Mononuclear cell (primary cell): ENCODE measurements at regions not wholly inside any gene's neighbourhood (a gene's known extent, or its start where the extent isn't known, plus 50 kb on each side); places are given as distances from the start of the nearest gene placed in this dataset.
"Not testable (repeated sequence)": the region's sequence is repeated elsewhere in the genome, so short reads cannot be mapped to it uniquely, and the experiment has no call there.

Experiments used
- H3K27me3 ChIP-seq: 2 replicates; pipeline ENCODE4 v1.6.0; 2011; ENCODE audit warnings: low read length, control low read depth; ENCODE audit not compliant: insufficient read depth
- H3K4me1 ChIP-seq: 2 replicates; pipeline ENCODE4 v1.5.1; 2011; ENCODE audit warnings: mild to moderate bottlenecking, low read length, control low read depth; ENCODE audit not compliant: insufficient read depth
- H3K4me3 ChIP-seq: 2 replicates; pipeline ENCODE4 v1.5.1; 2011; ENCODE audit warnings: mild to moderate bottlenecking, low read length, moderate library complexity
- H3K9me3 ChIP-seq: 2 replicates; pipeline ENCODE4 v1.5.1; 2011; ENCODE audit warnings: low read depth, mild to moderate bottlenecking, control low read depth, low read length

DNA sequence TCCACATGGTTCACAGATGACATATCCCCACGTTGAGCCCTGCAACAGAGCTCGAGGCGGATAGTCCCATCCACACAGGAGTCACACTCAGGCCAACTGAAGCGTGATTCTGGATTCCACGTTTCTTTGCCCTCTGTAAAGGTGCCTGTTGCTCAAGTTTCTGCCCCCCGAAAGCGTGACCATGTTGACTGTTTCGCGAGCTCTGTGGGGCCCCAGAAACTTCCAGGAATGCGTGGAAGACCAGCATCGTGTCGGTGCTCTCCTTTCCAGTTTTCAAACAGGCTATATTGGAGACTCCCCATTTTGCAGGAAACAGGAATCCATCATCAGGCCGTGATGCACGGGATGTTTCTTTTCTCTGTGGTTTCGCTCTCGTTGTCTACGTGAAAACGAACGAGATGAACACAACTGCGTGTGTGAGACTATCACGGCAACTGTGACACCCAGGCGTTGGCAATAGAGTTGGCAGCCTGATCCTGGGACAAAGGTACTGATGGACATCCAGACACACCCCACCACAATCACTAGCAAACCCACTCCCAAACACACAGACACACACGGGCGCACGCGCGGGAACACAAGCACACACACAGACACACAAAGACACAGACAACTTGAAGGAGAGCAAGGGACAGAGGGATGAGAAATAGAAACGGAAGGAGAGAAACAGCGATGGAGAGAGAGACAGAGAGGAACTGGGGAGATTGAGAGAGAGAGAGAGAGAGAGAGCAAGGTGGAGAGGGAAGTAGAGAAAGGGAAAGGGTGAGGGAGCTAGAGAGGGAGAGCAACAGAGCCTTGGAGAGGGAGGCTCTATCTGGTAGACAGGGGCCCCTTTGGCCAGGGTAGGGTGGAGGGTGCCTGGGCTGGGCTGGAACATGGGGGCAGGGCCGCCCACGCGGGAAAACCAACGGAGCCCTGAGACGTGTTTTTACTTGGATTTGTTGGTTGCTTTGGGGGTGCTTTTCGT, 1609.3 kb downstream of the SPATA31A7 start:
- Histone ChIP-seq H3K27me3 (peaks cover 24% of the 10 kb centered on the region), H3K4me3 (peak overlapping the region; percentile 61)
- not testable (repeated sequence) for H3K9me3 ChIP-seq

DNA sequence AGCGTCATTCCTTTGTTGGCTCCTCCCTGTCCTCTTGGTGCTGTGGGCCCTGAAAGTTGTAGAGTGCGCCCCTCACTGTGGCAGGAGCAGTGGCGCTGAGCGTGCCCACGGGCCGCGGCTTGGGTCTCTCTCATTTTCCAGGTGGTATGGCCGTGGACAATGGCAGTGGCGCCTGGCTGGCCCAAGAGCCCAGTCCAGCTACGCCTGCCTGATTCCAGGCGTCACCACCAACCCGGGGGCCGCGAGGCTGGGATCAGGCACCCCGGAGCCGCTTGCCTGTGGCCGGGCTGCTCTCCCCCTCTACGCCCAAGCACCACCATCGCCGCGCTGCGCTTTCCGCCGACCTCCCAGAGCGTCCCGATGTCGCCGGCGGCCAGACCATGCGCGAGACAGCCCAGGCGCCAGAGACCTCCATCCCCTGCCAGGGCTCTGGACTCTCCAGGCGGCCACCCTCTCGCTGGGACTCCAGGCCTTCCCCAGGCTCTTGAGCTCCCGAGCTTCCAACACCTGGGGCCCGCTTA, 1610.1 kb downstream of the SPATA31A7 start:
- Histone ChIP-seq H3K4me1 (peaks cover 44% of the 10 kb centered on the region), H3K27me3 (peaks cover 30% of the 10 kb centered on the region), H3K4me3 (peak overlapping the region; percentile 61)
- H3K9me3 ChIP-seq: not testable (repeated sequence)

More for the DNA sequence above, 1609.3 kb downstream of the SPATA31A7 start:
- H3K4me1 ChIP-seq: peaks cover 40% of the 10 kb centered on the region

DNA sequence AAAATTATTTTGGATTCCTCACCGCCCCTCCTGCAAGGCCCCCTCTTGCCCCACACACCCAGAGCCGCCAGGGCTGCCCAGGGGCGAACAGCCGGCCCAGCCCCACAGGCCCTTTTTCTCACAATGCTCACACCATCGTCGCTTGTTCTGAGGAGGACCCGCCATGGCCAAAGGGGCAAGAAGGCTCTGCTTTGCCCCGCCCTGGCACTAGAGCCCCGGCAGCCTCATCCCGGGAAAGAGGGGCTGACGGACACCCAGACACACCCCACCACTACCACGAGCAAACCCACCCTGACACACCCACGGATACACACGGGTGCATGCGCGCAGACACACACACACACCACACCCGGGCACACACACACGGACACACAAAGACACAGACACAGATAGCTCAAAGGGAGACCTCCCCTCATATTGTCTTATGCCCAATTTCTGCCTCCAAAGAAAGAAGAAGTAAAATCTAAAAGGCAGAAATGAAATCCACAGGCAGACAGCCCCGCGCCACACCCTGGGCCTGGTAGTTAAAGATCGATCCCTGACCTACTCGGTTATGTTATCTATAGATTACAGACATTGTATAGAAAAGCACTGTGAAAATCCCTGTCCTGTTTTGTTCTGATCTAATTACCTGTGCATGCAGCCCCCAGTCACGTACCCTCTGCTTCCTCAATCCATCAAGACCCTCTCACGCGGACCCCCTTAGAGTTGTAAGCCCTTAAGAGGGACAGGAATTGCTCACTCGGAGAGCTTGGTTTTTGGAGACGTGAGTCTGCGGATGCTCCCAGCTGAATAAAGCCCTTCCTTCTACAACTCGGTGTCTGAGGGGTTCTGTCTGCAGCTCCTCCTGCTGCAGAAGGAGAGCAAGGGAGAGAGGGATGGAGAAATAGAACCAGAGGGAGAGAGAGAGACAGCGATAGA, 1610.9 kb downstream of the SPATA31A7 start:
- H3K4me3 ChIP-seq: peak overlapping the region; percentile 61

DNA sequence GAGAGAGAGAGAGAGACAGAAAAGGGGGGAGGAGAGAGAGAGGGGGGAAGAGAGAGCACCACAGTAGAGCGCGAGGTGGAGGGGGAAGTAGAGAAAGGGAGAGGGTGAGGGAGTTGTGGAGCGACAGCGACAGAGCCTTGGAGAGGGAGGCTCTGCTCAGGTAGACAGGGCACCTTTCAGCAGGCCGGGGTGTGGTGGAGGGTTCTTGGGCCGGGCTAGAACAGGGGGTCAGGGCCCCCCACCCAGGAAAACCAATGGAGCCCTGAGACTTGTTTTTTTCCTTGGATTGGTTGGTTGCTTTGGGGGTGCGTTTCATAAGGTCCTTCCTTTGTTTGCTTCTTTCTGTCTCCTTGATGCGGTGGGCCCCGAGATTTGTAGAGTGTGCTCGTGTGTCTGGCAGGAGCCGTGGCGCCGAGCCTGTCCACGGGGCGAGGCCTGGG, 1611.6 kb downstream of the SPATA31A7 start:
- Histone ChIP-seq H3K4me3 (peak overlapping the region; percentile 61), H3K27me3 (peaks cover 44% of the 10 kb centered on the region)

More for the DNA sequence above, 1610.9 kb downstream of the SPATA31A7 start:
- Histone ChIP-seq H3K27me3 (peaks cover 38% of the 10 kb centered on the region), H3K4me1 (peaks cover 44% of the 10 kb centered on the region)
- H3K9me3 ChIP-seq: not testable (repeated sequence)

DNA sequence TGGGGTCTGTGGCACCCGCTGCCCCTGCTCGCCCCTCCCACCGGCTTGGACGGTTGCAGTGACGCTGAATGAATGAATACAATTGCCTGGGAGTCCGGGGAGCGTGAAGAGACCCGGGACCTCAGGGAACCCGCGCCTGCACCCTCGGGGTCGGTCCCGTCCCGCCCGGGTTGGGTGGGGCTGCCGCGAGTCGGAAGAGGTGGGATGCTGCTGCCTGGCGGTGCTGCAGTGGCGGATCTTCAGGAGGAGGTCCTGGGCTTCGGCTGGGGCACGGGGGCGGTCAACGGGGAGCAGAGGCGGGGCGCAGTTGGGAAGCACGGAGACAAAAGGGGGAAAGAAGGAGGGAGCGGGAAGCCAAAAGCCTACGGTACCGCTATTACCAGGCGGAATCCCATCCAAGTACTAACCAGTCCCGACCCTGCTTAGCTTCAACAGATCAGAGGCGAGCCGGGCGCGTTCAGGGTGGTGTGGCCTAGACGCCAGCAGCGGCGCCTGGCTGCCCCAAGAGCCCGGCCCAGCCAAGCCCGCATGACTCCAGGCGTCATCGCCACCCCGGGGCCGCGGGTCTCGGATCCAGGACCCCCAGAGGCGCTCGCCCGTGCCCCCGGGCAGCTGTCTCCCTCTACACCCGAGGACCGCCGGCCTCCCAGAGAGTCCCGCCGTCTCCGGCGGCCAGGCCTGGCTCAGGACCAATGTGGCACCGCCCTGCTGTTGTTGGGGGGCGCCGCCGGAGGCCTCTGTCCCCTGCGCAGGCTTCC, 1612.3 kb downstream of the SPATA31A7 start:
- H3K27me3 ChIP-seq: peaks cover 44% of the 10 kb centered on the region
- peaks cover 44% of the 10 kb centered on the region for H3K4me1 ChIP-seq
- H3K4me3 ChIP-seq: peak overlapping the region; percentile 61
- not testable (repeated sequence) for H3K9me3 ChIP-seq

More for the DNA sequence above, 1611.6 kb downstream of the SPATA31A7 start:
- H3K9me3 ChIP-seq: not testable (repeated sequence)
- H3K4me1 ChIP-seq: peaks cover 44% of the 10 kb centered on the region

DNA sequence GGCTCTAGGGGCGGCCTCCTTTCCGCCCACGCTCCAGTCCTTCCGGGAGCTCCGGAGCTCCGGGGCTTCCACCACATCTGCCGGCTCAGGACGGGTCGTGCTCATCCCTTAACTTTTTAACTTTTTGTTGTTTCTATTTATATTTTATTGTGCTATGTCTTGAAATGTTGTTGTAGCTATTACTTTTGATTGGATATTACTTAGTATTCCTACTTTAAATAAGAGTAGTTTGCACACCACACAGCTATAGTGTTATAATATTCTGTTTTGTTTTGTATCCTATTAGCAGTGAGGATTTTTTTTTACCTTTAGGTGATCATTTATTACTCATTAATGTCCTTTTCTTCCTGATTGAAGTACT, 1612.9 kb downstream of the SPATA31A7 start:
- H3K4me3 ChIP-seq: peak overlapping the region; percentile 61
- not testable (repeated sequence) for H3K9me3 ChIP-seq
- peaks cover 44% of the 10 kb centered on the region for H3K4me1 ChIP-seq
- peaks cover 44% of the 10 kb centered on the region for H3K27me3 ChIP-seq

DNA sequence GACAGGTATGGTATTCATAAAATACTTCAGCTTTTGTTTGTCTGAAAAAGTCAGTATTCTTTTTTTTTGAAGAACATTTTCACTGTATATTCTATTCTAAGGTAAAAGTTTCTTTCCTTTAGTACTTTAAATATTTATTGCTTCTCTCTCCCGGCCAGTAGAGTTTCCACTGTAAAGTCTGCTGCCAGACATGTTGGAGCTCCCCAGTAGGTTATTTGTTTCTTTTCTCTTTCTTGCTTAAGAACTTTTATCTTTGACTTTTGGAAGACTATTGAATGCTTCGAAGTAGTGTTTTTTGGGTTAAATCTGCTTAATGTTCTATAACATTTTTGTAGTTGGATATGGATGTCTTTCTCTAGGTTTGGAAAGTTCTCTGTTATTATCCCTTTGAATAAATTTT, 1613.3 kb downstream of the SPATA31A7 start:
- not testable (repeated sequence) for H3K4me3 ChIP-seq, H3K9me3 ChIP-seq
- H3K4me1 ChIP-seq: peaks cover 44% of the 10 kb centered on the region
- H3K27me3 ChIP-seq: peaks cover 46% of the 10 kb centered on the region

DNA sequence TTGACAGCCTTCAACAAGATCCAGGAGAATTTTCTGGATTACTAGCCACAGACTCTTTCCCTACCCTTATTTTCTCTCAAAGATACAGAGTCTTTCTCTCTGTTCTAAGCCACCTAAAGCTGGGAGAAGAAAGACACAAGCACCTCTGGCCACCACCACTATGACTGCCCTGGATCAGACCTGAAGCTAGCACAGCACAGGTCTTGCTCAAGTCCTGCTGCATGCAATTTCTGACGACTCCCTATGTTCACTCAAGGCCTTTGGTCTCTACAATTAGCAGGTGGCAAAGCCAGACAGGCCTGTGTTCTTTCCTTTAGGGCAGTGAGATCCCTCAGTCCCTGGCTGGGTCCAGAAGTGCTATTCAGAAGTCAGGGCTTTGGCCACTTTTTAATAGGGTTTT, 1614.5 kb downstream of the SPATA31A7 start:
- peaks cover 43% of the 10 kb centered on the region for H3K27me3 ChIP-seq
- peaks cover 35% of the 10 kb centered on the region for H3K4me1 ChIP-seq
- H3K9me3 ChIP-seq, H3K4me3 ChIP-seq: not testable (repeated sequence)

DNA sequence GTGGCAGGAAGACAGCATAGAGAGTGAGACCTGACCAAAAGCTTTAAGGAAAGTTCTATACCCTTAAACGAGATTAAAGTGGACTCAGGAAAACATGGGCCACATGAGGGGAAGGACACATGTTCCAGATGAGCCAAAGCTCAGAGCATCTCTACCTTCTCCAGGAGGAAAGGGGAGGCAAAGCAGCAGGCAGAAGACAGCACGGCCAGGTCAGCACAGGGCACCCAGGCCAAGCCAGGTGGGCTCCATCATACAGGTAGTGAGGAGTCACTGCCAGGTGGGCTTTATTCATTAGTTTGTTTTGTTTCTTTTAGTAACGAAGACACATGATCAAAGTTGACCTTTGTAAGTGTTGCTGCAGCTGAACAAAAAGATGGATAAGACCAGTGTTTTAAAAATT, 1617.6 kb downstream of the SPATA31A7 start:
- not testable (repeated sequence) for H3K9me3 ChIP-seq, H3K4me1 ChIP-seq, H3K4me3 ChIP-seq
- H3K27me3 ChIP-seq: peaks cover 41% of the 10 kb centered on the region

DNA sequence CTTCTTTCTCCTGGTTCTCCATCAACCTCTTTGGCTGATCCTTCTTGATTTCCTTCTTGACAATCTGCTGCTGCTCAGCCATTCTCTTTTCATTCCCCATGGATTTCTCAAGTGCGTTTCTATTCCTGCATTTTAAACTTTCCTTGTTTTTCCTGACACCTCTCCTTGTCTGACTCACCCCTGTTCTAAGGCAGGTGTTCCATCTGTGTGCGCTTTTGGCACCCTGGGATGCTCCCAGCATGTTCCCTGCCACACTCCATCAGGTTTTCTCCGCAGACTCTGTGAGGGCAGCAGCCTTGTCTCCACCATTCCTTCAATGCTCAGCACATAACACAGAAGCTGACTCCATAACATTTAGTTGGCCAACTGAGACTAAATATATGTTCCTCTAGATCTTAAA, 1618.2 kb downstream of the SPATA31A7 start:
- not testable (repeated sequence) for H3K4me3 ChIP-seq, H3K9me3 ChIP-seq, H3K4me1 ChIP-seq
- peaks cover 35% of the 10 kb centered on the region for H3K27me3 ChIP-seq

DNA sequence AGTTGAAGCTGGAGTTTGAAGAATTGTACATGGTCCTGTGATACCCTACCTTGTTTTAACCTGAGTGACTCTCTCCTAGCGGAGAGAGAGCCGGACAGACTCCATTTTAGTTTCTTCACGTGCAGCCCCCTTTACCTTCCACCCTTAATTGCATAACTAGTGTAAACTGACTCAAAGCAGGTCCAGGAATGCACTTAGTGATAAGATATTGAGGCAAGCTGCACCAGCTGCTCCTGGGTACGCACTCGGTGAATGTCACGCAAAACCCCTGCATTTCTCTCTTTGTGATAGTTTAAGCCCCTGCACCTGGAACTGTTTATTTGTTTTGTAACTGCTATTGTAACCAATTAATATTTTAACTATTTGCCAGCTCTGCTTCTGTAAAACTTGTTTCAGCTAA, 1620.5 kb downstream of the SPATA31A7 start:
- H3K27me3 ChIP-seq: peaks cover 19% of the 10 kb centered on the region
- H3K4me3 ChIP-seq: not testable (repeated sequence)

DNA sequence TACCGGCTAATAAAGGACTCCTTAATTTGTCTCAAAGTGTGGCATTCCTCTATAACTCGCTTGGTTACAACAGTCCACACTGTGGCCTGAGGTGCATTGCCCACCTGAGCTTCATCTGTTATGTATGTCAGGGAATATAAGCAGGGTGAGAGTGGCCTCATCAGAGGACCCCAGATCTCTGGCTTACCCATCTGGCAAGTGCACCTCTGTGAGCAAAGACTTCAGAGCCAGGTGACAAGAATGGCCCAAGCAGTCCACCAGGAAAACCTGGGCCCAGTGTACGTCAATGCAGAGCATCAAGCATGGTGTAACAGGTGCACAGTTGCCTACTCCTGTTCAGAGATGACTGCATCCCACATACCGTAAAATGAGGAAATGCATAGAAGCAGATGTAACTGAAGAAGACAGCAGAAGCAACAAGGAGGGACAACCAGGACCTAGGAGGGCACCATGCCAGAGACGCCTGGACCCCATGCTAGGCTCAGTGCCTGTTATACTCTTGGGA, 1621.0 kb downstream of the SPATA31A7 start:
- not testable (repeated sequence) for H3K9me3 ChIP-seq, H3K4me3 ChIP-seq, H3K4me1 ChIP-seq
- H3K27me3 ChIP-seq: peaks cover 13% of the 10 kb centered on the region

More for the DNA sequence above, 1620.5 kb downstream of the SPATA31A7 start:
- H3K4me1 ChIP-seq, H3K9me3 ChIP-seq: not testable (repeated sequence)

DNA sequence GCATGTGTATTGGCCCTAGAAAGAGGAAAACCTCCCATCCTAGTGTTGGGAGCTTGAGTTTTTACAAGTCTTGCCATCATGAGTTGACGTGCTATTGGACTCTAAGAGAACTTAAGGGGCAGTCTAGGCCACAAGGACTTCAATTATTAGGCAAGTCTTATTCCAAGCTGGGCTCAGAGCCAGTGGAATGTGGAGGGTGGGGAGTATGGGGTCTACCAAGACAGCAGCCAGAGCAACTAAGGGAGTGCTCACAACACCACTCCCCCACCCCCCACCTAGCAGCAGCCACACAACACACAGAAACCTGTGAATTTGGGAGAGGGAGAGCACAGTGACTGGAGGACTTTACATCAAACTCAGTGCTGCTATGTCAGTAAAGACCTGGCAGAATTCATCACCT, 1625.6 kb downstream of the SPATA31A7 start:
- H3K9me3 ChIP-seq, H3K4me1 ChIP-seq, H3K4me3 ChIP-seq, H3K27me3 ChIP-seq: not testable (repeated sequence)

DNA sequence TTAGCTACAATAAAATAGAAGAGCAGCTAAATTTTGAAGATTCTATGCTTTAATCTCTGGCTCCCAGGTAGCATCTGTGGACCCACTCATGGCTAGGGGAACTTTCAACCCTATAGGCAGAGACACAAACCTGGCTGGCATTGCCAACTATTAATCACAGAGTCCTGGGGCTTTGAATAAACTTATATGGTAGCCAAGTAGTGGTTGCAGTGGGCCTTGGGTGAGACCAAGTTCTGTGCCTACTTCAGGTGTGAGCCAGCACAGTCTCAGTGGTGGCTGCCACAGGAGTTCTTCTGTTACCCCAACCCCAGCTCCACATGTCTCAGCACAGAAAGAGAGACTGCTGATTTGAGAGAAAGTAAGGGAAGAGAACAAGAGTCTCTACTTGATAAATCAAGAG, 1626.5 kb downstream of the SPATA31A7 start:
- not testable (repeated sequence) for H3K9me3 ChIP-seq, H3K4me1 ChIP-seq, H3K27me3 ChIP-seq, H3K4me3 ChIP-seq
